Daoy (cell line): ENCODE measurements at regions not wholly inside any gene's neighbourhood (a gene's known extent, or its start where the extent isn't known, plus 50 kb on each side); places are given as distances from the start of the nearest gene placed in this dataset.
A peak's percentile ranks its signal among the peaks of the same experiment; 100 is the strongest.

Source experiments
- DNase-seq: peaks from one replicate; pipeline ENCODE4 v3.0.0-alpha.2; 2015; ENCODE audit warnings: low read depth

GRCh38 chr6:169082817-169083507 lies 170.7 kb downstream of the THBS2 start:
- no peak for DNase-seq

DNA sequence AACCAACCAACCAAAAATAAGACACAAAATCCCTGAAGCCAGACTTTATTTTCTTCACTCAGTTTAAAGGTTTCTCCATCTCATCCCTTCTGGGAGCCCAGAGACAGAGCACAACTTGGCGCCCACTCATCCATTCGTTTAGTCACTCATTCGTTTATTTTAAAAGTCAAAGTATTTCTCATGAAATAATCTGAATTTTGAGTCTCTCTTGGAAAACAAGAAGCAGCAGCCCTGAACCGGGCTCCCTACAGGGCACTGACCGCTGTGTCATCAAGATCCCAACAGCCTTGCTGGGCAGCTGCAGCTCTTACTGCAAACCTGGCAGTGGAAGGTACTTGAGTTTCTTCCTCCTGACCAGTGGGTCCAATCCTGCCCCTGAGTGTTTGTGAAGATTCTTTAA lies 171.6 kb downstream of the THBS2 start:
- no peak for DNase-seq

- no peak for DNase-seq
Observed at GRCh38 chr6:169081248-169081647, 172.4 kb downstream of the THBS2 start.

DNA sequence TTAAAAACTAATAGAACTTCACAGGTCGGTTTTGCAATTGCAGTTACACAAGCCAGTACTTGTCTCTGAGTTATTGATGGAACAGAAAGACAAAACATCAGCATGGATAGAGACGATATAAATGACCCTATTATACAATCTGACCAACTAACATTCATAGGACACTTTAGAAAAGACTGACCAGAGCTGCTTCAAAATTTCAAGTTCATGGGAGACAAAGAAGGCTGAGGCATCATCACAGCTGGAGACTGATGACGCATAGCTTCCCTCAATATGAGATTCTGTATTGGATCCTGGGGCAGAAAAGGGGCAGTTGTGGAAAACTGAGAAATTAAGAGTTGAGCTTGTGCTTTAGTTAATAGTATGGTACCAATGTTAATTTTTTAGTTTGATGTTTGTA lies 174.0 kb downstream of the THBS2 start:
- DNase-seq, result peak; percentile 50

DNA sequence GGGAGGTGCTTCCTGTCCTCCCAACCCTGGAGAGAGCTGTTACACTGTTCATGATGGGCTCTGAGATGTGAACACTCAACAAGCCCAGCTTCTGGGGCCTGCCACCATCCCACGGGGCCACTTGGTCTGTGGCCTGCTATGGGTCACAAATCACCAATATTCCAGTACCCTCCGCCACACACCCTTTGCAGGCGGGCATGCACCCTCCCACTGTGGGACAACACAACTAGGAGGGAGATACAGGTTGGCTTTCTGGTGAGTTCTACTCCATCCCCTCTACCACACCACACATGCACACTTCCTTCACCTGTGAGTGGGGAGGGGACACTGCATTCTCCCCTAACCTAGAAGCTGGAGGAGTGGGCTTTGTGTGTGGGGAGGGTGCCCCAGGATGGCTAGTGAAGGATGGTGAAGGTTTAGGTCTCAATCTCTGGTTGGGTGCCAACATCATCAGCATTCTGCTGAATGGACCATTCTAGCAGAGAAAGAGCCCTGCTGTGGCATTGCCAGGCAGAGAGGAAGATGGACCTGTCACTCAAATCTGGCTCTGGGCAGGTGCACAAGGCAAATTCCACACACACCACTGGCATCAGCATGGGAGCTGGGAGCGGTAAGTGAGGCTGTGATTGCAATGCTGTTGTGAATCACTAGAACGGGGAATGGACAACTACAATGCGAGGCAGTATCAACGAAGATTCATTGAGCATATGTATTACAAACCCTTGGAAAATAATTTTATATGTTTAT lies 175.1 kb downstream of the THBS2 start:
- DNase-seq, result no peak

DNA sequence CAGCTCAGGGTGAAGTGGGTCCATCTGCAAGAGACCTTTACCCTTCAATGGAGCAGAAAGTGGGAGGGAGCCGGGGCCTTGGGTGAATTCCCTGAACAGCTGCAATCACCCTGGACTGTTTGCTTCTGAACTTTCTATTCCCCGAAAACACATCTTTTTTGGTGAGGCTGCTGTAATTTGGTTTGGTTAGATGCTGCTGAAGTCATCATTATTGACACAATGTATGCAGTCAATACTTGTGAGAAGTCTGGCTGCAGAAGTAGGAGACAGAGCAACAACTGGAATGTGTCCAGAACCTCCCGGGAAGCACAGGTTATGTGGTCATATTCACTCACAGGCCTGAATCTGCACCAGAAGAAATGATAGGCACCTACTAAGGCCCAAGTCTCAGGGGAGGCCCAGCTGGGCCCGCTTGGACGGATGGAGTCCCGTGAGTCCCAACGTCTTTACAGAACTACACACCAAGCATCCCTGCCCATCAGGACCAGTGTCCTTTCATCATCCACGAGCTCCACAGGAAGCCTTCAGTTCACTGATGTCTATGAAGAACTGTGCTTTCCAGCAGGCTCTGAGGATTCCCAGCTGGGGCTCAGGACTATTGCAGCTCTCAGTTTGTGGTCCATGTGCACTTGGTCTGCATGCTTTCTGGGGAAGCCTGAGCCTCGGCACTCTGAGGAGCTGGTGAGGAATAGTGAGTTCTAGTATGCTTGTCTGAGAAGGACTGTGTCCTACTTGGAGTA lies 177.6 kb downstream of the THBS2 start:
- DNase-seq, result no peak

GRCh38 chr6:169075211-169075914 lies 178.3 kb downstream of the THBS2 start:
- DNase-seq, result peak; percentile 29

DNA sequence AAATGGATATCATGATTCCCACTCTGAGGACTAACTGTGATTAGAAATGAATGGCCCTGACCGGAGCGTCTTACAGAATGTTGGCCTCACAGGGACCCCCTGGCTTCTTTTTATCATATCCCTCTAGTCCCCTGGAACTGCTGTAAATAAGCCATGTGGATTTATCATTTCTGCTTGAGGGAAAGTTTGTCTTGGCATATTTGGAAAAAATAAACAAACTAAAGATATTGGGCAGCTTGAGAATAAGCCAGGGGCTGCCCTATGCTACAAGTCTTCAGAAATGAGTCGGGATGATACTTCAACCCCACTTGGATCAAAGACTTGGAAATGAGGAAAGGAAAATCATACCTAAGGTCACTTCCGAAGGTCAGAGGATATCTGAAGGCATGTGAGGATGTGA lies 179.1 kb downstream of the THBS2 start:
- DNase-seq, result no peak

DNA sequence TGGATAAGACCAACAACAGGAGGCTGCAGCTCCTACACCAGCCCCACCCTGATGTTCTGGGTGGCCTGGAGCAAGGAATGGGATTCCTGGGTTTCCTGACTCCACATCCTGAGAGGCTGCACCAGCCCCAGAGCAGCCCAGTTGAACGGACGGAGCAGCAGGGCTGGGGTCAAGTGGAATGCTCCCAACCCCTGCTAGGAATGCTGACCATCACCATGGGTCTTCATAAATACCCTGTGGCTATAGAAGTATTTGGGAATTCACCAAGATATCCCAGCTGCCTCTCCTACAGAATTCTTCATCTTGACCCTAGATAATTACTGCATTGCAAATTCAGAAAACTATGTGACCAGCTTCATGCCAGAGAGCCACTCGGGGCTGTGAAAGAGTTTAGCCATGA lies 180.3 kb downstream of the THBS2 start:
- no peak for DNase-seq

- no peak for DNase-seq
Observed at GRCh38 chr6:169072127-169073042, 181.3 kb downstream of the THBS2 start.

DNA sequence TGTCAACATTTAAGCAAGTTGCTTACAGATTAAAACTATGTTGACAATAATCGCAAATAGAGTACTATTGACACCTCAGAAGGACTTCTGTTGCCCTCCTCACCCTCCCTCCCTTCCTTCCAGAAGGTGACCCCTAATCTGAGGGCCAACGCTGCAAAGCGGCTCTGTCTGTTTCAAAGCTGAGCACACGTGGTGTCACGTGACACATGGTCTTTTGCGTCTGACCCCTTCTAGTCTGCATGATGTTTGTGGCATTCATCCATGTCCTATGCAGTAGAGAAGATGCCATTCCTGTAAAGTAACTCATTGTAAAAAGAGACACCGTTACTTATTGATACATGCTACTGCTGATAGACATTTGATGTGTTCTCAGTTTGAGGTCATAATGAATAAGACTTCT lies 182.3 kb downstream of the THBS2 start:
- DNase-seq, result no peak

- DNase-seq, result peak; percentile 75
Observed at GRCh38 chr6:169070506-169071176, 183.0 kb downstream of the THBS2 start.

GRCh38 chr6:169069356-169069755 lies 184.3 kb downstream of the THBS2 start:
- no peak for DNase-seq

DNA sequence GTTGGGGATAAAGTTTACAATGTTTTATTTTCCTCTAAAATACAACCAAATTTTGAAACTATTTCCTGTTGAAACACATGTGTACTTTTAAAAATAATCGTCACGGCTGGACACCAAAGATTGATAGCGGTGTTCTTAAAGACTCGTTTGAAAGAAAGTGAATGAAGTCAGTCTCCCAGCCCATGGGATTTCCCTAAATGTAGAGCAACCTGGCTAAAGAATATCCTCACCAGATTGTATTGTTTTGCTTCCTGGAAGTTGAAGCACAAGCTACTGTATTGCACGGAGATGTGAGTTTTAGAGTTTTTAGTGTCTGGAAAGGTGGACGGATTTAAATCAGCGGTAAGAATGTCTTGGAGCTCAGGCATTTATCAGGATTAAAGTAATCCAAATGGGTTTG lies 189.5 kb downstream of the THBS2 start:
- DNase-seq, result no peak

- DNase-seq, result no peak
Observed at GRCh38 chr6:169062272-169062671, 191.4 kb downstream of the THBS2 start.

- DNase-seq, result no peak
Observed at GRCh38 chr6:169058634-169059033, 195.0 kb downstream of the THBS2 start.

GRCh38 chr6:169052462-169052861 lies 201.2 kb downstream of the THBS2 start:
- no peak for DNase-seq

DNA sequence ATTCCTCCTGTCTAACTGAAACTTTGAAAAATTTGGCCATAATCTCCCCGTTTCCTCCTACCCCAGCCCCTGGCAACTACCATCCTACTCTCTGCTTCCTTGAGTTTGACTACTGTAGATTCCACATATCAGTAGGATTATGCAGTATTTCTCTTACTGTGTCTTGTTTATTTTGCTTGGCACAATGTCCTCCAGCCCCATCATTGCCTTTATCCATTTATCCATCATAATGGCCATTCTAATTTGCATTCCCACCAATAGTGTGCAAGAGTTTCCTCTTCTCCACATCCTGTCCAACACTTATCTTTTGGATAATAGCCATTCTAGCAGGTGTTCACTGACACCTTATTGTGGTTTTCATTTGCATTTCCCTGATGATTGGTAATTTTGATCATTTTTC lies 202.3 kb downstream of the THBS2 start:
- no peak for DNase-seq

- DNase-seq, result no peak
Observed at GRCh38 chr6:169048865-169049205, 204.8 kb downstream of the THBS2 start.

- no peak for DNase-seq
Observed at GRCh38 chr6:169048185-169048864, 205.3 kb downstream of the THBS2 start.
